ENCODE measurements at regions not wholly inside any gene's neighbourhood (a gene's known extent, or its start where the extent isn't known, plus 50 kb on each side); places are given as distances from the start of the nearest gene placed in this dataset.
A peak's percentile ranks its signal among the peaks of the same experiment; 100 is the strongest.

GRCh38 chr2:177154809-177155208 lies 57.8 kb upstream of the HNRNPA3 start:
- Histone ChIP-seq H3K27me3 (no peaks in the 10 kb centered on the region), H3K9me3 (no peaks in the 10 kb centered on the region), H3K27ac (no peak overlapping the region), H3K4me1 (no peaks in the 10 kb centered on the region), H3K36me3 (no peaks in the 10 kb centered on the region), H3K4me3 (no peak overlapping the region)
- no peak for DNase-seq
- TF ChIP-seq POLR2A (IDR thresholded peaks at IDR 0.05) (no peak), CTCF (IDR thresholded peaks at IDR 0.05) (no peak)

GRCh38 chr2:177155631-177156030 lies 57.0 kb upstream of the HNRNPA3 start:
- H3K4me1 ChIP-seq = no peaks in the 10 kb centered on the region
- H3K4me3 ChIP-seq = no peak overlapping the region
- no peak for DNase-seq
- no peaks in the 10 kb centered on the region for H3K27me3 ChIP-seq
- no peak overlapping the region for H3K27ac ChIP-seq
- no peaks in the 10 kb centered on the region for H3K36me3 ChIP-seq
- no peaks in the 10 kb centered on the region for H3K9me3 ChIP-seq
- TF ChIP-seq CTCF (IDR thresholded peaks at IDR 0.05) (no peak), POLR2A (IDR thresholded peaks at IDR 0.05) (no peak)

GRCh38 chr2:177161741-177162460 lies 50.7 kb upstream of the HNRNPA3 start:
- no peak overlapping the region for H3K27ac ChIP-seq
- DNase-seq = no peak

More at GRCh38 chr2:177161741-177162460, 50.7 kb upstream of the HNRNPA3 start:
- Histone ChIP-seq H3K36me3 (no peaks in the 10 kb centered on the region), H3K27me3 (no peaks in the 10 kb centered on the region), H3K4me1 (peaks cover 0 to 12% (median 0%) of the 10 kb centered on the region in 4 donors), H3K9me3 (no peaks in the 10 kb centered on the region), H3K4me3 (no peak overlapping the region)
- TF ChIP-seq CTCF (IDR thresholded peaks at IDR 0.05) (peak in 5 of 6 experiments; percentile 6 to 53 (median 46)), POLR2A (IDR thresholded peaks at IDR 0.05) (no peak)

Small RNAs in the stretch of these regions (small RNA-seq; reads per million reads assigned to genes)
- gene RNA5SP112 = 0 reads per million in 2 donors
- gene RNU6-187P = 0 reads per million in 2 donors
- gene RNU6ATAC14P = 0 reads per million in 2 donors

Measured in Peyer's patch (tissue), 4 donors.